PFSK-1 (cell line): ENCODE measurements at regions not wholly inside any gene's neighbourhood (a gene's known extent, or its start where the extent isn't known, plus 50 kb on each side); places are given as distances from the start of the nearest gene placed in this dataset.

Experiments used
- POLR2AphosphoS5 ChIP-seq: IDR thresholded peaks from 2 replicates; pipeline ENCODE4 v1.6.1; 2012; ENCODE audit warnings: low read depth, mild to moderate bottlenecking, control low read depth, low read length, moderate library complexity
- SIN3A ChIP-seq: IDR thresholded peaks from 2 replicates; pipeline ENCODE4 v1.6.1; 2012; ENCODE audit warnings: mild to moderate bottlenecking, low read length, moderate library complexity, borderline replicate concordance; ENCODE audit not compliant: insufficient read depth

GRCh38 chr2:234548695-234549420 is 52.0 kb upstream of the ARL4C start:
- TF ChIP-seq POLR2AphosphoS5 (no peak), SIN3A (no peak)
